Endodermal cell (in vitro differentiated cells): ENCODE measurements at regions not wholly inside any gene's neighbourhood (a gene's known extent, or its start where the extent isn't known, plus 50 kb on each side); places are given as distances from the start of the nearest gene placed in this dataset.

Experiments
- DNase-seq: peaks from one replicate; pipeline ENCODE4 v3.0.0-alpha.2; 2017
- H3K27ac ChIP-seq: 2 replicates; pipeline ENCODE4 v1.5.1; 2013; ENCODE audit warnings: mild to moderate bottlenecking, low read depth, low read length, moderate library complexity
- H3K27me3 ChIP-seq: 2 replicates; pipeline ENCODE4 v1.6.1; 2013; ENCODE audit warnings: mild to moderate bottlenecking, low read length, moderate library complexity; ENCODE audit not compliant: insufficient read depth, control insufficient read depth, poor library complexity, severe bottlenecking
- H3K36me3 ChIP-seq: 2 replicates; pipeline ENCODE4 v1.7.0; 2013; ENCODE audit warnings: mild to moderate bottlenecking, low read length, moderate library complexity; ENCODE audit not compliant: control insufficient read depth, insufficient read depth
- H3K4me1 ChIP-seq: one replicate; pipeline ENCODE4 v1.7.0; 2013; ENCODE audit warnings: low read length; ENCODE audit not compliant: control insufficient read depth, insufficient read depth
- H3K4me3 ChIP-seq: 2 replicates; pipeline ENCODE4 v1.5.1; 2013; ENCODE audit warnings: mild to moderate bottlenecking, low read length, moderate library complexity
- H3K9ac ChIP-seq: 2 replicates; pipeline ENCODE4 v1.6.1; 2013; ENCODE audit warnings: mild to moderate bottlenecking, low read length, moderate library complexity; ENCODE audit not compliant: poor library complexity, severe bottlenecking; ENCODE audit errors: extremely low read depth
- H3K9me3 ChIP-seq: 2 replicates; pipeline ENCODE4 v1.6.1; 2013; ENCODE audit warnings: mild to moderate bottlenecking, low read length, moderate library complexity; ENCODE audit not compliant: control insufficient read depth
- H3K27ac Mint-ChIP-seq: 2 replicates; pipeline ENCODE4 v1.8.0; 2020; ENCODE audit warnings: mixed read lengths
- H3K27me3 Mint-ChIP-seq: 2 replicates; pipeline ENCODE4 v1.8.0; 2021; ENCODE audit warnings: mild to moderate bottlenecking, mixed read lengths; ENCODE audit not compliant: insufficient read depth
- H3K36me3 Mint-ChIP-seq: 2 replicates; pipeline ENCODE4 v1.8.0; 2020; ENCODE audit warnings: low read depth, mixed read lengths
- H3K4me1 Mint-ChIP-seq: 2 replicates; pipeline ENCODE4 v1.8.0; 2020; ENCODE audit warnings: mixed read lengths
- H3K4me3 Mint-ChIP-seq: 2 replicates; pipeline ENCODE4 v1.8.0; 2020; ENCODE audit warnings: mild to moderate bottlenecking, moderate library complexity, mixed read lengths
- H3K9me3 Mint-ChIP-seq: 2 replicates; pipeline ENCODE4 v1.8.0; 2020; ENCODE audit warnings: mild to moderate bottlenecking, mixed read lengths
- CTCF ChIP-seq: fragments of 200-600 bp; sonication (generic); conservative IDR thresholded peaks from 2 replicates; pipeline ENCODE4 v1.5.0; 2021; ENCODE audit warnings: antibody characterized with exemption, mild to moderate bottlenecking
- WGBS, 2 experiments: methylation state at CpG; one replicate each; pipeline versions ENCODE4 v1.1.5 to v1.1.7; 2013; ENCODE audit warnings: missing lambda C conversion rate in 2 of 2, mixed read lengths in 1 of 2; ENCODE audit not compliant: insufficient coverage in 1 of 2, insufficient read length in 1 of 2; 5-methylcytosine and 5-hydroxymethylcytosine counted together

GRCh38 chr20:6421321-6422248 is 298.8 kb upstream of the FERMT1 start:
- Mint-ChIP-seq H3K4me3 (no peak overlapping the region), H3K27me3 (no peaks in the 10 kb centered on the region), H3K9me3 (no peaks in the 10 kb centered on the region), H3K4me1 (peaks cover 16% of the 10 kb centered on the region), H3K27ac (no peak overlapping the region), H3K36me3 (no peaks in the 10 kb centered on the region)
- no peaks in the 10 kb centered on the region for H3K4me1 ChIP-seq
- no peak overlapping the region for H3K4me3 ChIP-seq
- H3K36me3 ChIP-seq = no peaks in the 10 kb centered on the region
- TF ChIP-seq CTCF = no peak
- H3K9ac ChIP-seq = no peak overlapping the region
- DNase-seq = no peak
- H3K27me3 ChIP-seq = no peaks in the 10 kb centered on the region
- WGBS, 2 experiments = 91 to 100% methylated on average over 4 to 7 of the region's 8 CpGs
- H3K27ac ChIP-seq = no peak overlapping the region
- H3K9me3 ChIP-seq = no peaks in the 10 kb centered on the region

- no peak for TF ChIP-seq CTCF
- no peaks in the 10 kb centered on the region for H3K36me3 Mint-ChIP-seq
- Histone ChIP-seq H3K27me3 (no peaks in the 10 kb centered on the region), H3K27ac (no peak overlapping the region), H3K4me3 (no peak overlapping the region), H3K9me3 (no peaks in the 10 kb centered on the region), H3K36me3 (no peaks in the 10 kb centered on the region), H3K4me1 (no peaks in the 10 kb centered on the region), H3K9ac (no peak overlapping the region)
- no peak overlapping the region for H3K4me3 Mint-ChIP-seq
- no peaks in the 10 kb centered on the region for H3K9me3 Mint-ChIP-seq
- H3K27me3 Mint-ChIP-seq = no peaks in the 10 kb centered on the region
- WGBS, 2 experiments = 86% methylated on average over 1 of the region's 1 CpG; no CpG with 5 or more reads in 1 of the 2 experiments
- H3K27ac Mint-ChIP-seq = no peak overlapping the region
- H3K4me1 Mint-ChIP-seq = peaks cover 16% of the 10 kb centered on the region
- DNase-seq = no peak
Measured at GRCh38 chr20:6420336-6420735, 297.5 kb upstream of the FERMT1 start.

GRCh38 chr20:6418732-6419131 is 295.9 kb upstream of the FERMT1 start:
- H3K36me3 ChIP-seq = no peaks in the 10 kb centered on the region
- H3K4me1 ChIP-seq = no peaks in the 10 kb centered on the region
- H3K4me3 ChIP-seq = no peak overlapping the region
- Mint-ChIP-seq H3K27me3 (no peaks in the 10 kb centered on the region), H3K9me3 (no peaks in the 10 kb centered on the region), H3K4me1 (peaks cover 16% of the 10 kb centered on the region), H3K36me3 (no peaks in the 10 kb centered on the region), H3K27ac (no peak overlapping the region), H3K4me3 (no peak overlapping the region)
- no peak for DNase-seq
- TF ChIP-seq CTCF = no peak
- no peaks in the 10 kb centered on the region for H3K27me3 ChIP-seq
- H3K9ac ChIP-seq = no peak overlapping the region
- no peak overlapping the region for H3K27ac ChIP-seq
- no peaks in the 10 kb centered on the region for H3K9me3 ChIP-seq
